HCT116 (cell line): ENCODE measurements at regions not wholly inside any gene's neighbourhood (a gene's known extent, or its start where the extent isn't known, plus 50 kb on each side); places are given as distances from the start of the nearest gene placed in this dataset.

ENCODE experiments used
- ATAC-seq: fragments of 200-7000 bp; cut with Tn5 transposase; 2 replicates; pipeline ENCODE4 v1.9.1; 2020; ENCODE audit warnings: mild to moderate bottlenecking, moderate library complexity
- BruUV-seq: library from RNA; stranded (reverse); fragments of 400-500 nt; replicated peaks from 2 replicates; lab custom pipeline; 2021; lab: Mats Ljungman, UMichigan
- CTCF ChIA-PET: fragments of 300-600 bp; sonication (Branson Sonifier 250); formaldehyde crosslinking; loops from one replicate; lab custom pipeline; 2021; ENCODE audit warnings: antibody characterized with exemption; lab: Charles Lee
- POLR2A ChIA-PET: fragments of 300-600, 350-600 bp; sonication (Branson Sonifier 250); formaldehyde crosslinking; loops from one replicate; lab custom pipeline; 2021; ENCODE audit warnings: antibody characterized with exemption; lab: Charles Lee
- RAD21 ChIA-PET, 2 experiments: fragments of 300-600 bp; sonication (Branson Sonifier 250); formaldehyde crosslinking; loops; one replicate each; lab custom pipeline; 2023; ENCODE audit warnings: low total read pairs in 2 of 2; ENCODE audit not compliant: uncharacterized antibody in 2 of 2, unreplicated experiment in 2 of 2, low non-redundant PET in 1 of 2; lab: Charles Lee
- DNase-seq: peaks from one replicate; pipeline ENCODE4 v3.0.0-alpha.2; 2010; ENCODE audit warnings: low read depth, low spot score
- H2AFZ ChIP-seq: fragments of 200-600 bp; shearing (Covaris generic), sonication (generic); 2 replicates; pipeline ENCODE4 v1.6.1; 2017; ENCODE audit warnings: low read depth, mixed run types, mixed read lengths, antibody characterized with exemption, low read length; ENCODE audit not compliant: poor library complexity, severe bottlenecking
- H3K27ac ChIP-seq: 2 replicates; pipeline ENCODE4 v1.5.1; 2012; ENCODE audit warnings: low read depth, low read length
- H3K27me3 ChIP-seq: fragments of 200-600 bp; sonication (generic); 2 replicates; pipeline ENCODE4 v1.6.1; 2016; ENCODE audit warnings: mixed run types, low read length, mixed read lengths; ENCODE audit not compliant: insufficient read depth
- H3K36me3 ChIP-seq, 2 experiments: fragments of 200-500 bp in 1 of 2; fragments of 200-600 bp in 1 of 2; sonication (Bioruptor generic) in 1 of 2; sonication (generic) in 1 of 2; 2 replicates each; pipeline versions ENCODE4 v1.5.1 to v1.6.1; 2014 to 2016; ENCODE audit warnings: low read length in 2 of 2, inconsistent platforms in 1 of 2, mixed read lengths in 1 of 2, mixed run types in 1 of 2; ENCODE audit not compliant: insufficient read depth in 2 of 2, control insufficient read depth in 1 of 2
- H3K4me1 ChIP-seq, 2 experiments: fragments of 200-600 bp in 1 of 2; sonication (generic) in 1 of 2; 2 replicates each; pipeline versions ENCODE4 v1.5.1 to v1.6.1; 2012 to 2017; ENCODE audit warnings: low read length in 2 of 2, inconsistent platforms in 1 of 2, mild to moderate bottlenecking in 1 of 2, mixed read lengths in 1 of 2, mixed run types in 1 of 2, moderate library complexity in 1 of 2; ENCODE audit not compliant: insufficient read depth in 2 of 2, control insufficient read depth in 1 of 2
- H3K4me2 ChIP-seq: fragments of 200-600 bp; sonication (generic); 2 replicates; pipeline ENCODE4 v1.6.1; 2017; ENCODE audit warnings: mixed run types, low read length, mixed read lengths
- H3K4me3 ChIP-seq, 2 experiments: fragments of 200-600 bp in 1 of 2; sonication (generic) in 1 of 2; replicated peaks in 1 of 2; 2 replicates each; pipeline ENCODE4 v1.5.1; 2011 to 2016; ENCODE audit warnings: low read length in 2 of 2, control low read depth in 1 of 2, low read depth in 1 of 2, mild to moderate bottlenecking in 1 of 2, mixed read lengths in 1 of 2, mixed run types in 1 of 2
- H3K79me2 ChIP-seq: fragments of 200-600 bp; sonication (generic); 2 replicates; pipeline ENCODE4 v1.6.1; 2017; ENCODE audit warnings: mild to moderate bottlenecking, mixed run types, low read length, moderate library complexity, mixed read lengths; ENCODE audit not compliant: insufficient read depth
- H3K9ac ChIP-seq: fragments of 200-600 bp; sonication (generic); 2 replicates; pipeline ENCODE4 v1.6.1; 2016; ENCODE audit warnings: low read length, mixed read lengths
- H3K9me2 ChIP-seq: fragments of 200-600 bp; sonication (generic), shearing (Covaris generic); 2 replicates; pipeline ENCODE4 v1.6.1; 2017; ENCODE audit warnings: mixed run types, mild to moderate bottlenecking, moderate library complexity; ENCODE audit not compliant: insufficient read depth
- H3K9me3 ChIP-seq, 2 experiments: fragments of 200-500 bp in 1 of 2; fragments of 200-600 bp in 1 of 2; sonication (Bioruptor generic) in 1 of 2; sonication (generic) in 1 of 2; 2 replicates each; pipeline ENCODE4 v1.6.1; 2014 to 2017; ENCODE audit warnings: low read length in 2 of 2, mixed read lengths in 2 of 2, inconsistent platforms in 1 of 2, low read depth in 1 of 2, mild to moderate bottlenecking in 1 of 2, mixed run types in 1 of 2, moderate library complexity in 1 of 2; ENCODE audit not compliant: control insufficient read depth in 1 of 2, insufficient read depth in 1 of 2
- H4K20me1 ChIP-seq: fragments of 200-600 bp; sonication (generic), shearing (Covaris generic); 2 replicates; pipeline ENCODE4 v1.6.1; 2017; ENCODE audit warnings: mixed run types, mild to moderate bottlenecking, moderate library complexity; ENCODE audit not compliant: insufficient read depth
- CBX3 ChIP-seq: IDR thresholded peaks from 2 replicates; pipeline ENCODE4 v1.6.1; 2012; ENCODE audit warnings: low read depth
- CEBPB ChIP-seq: IDR thresholded peaks from 2 replicates; pipeline ENCODE4 v1.6.1; 2012; ENCODE audit warnings: low read depth
- EGR1 ChIP-seq: IDR thresholded peaks from 2 replicates; pipeline ENCODE4 v1.6.1; 2012; ENCODE audit warnings: low read depth
- EZH2 ChIP-seq: fragments of 200-600 bp; sonication (generic); IDR thresholded peaks from 2 replicates; pipeline ENCODE4 v1.6.1; 2017; ENCODE audit warnings: antibody characterized with exemption, mixed run types
- EZH2phosphoT487 ChIP-seq: fragments of 200-600 bp; IDR thresholded peaks from 2 replicates; pipeline ENCODE4 v1.6.1; 2018; ENCODE audit warnings: antibody characterized with exemption, borderline replicate concordance
- RAD21 ChIP-seq: IDR thresholded peaks from 2 replicates; pipeline ENCODE4 v1.6.1; 2012; ENCODE audit warnings: low read depth, mild to moderate bottlenecking
- SP1 ChIP-seq: IDR thresholded peaks from 2 replicates; pipeline ENCODE4 v1.6.1; 2012; ENCODE audit warnings: low read depth
- SRF ChIP-seq: IDR thresholded peaks from 2 replicates; pipeline ENCODE4 v1.6.1; 2012; ENCODE audit warnings: low read depth
- TCF7L2 ChIP-seq: IDR thresholded peaks from 2 replicates; pipeline ENCODE4 v1.7.0; 2011; ENCODE audit warnings: borderline replicate concordance, inconsistent platforms; ENCODE audit not compliant: insufficient read depth, insufficient read length; ENCODE audit errors: extremely low read depth
- YY1 ChIP-seq: IDR thresholded peaks from 2 replicates; pipeline ENCODE4 v1.6.1; 2011; ENCODE audit warnings: low read length, low read depth, moderate library complexity, mild to moderate bottlenecking; ENCODE audit not compliant: insufficient replicate concordance; ENCODE audit errors: extremely low read depth
- ZBTB33 ChIP-seq: IDR thresholded peaks from 2 replicates; pipeline ENCODE4 v1.6.1; 2011; ENCODE audit warnings: mild to moderate bottlenecking, low read length, moderate library complexity; ENCODE audit not compliant: insufficient replicate concordance; ENCODE audit errors: extremely low read depth
- ZFX ChIP-seq: fragments of 450-650 bp; IDR thresholded peaks from 2 replicates; pipeline ENCODE4 v1.6.1; 2017
- ZNF274 ChIP-seq: fragments of 200-500 bp; sonication (Bioruptor generic); IDR thresholded peaks from 2 replicates; pipeline ENCODE4 v1.6.1; 2014; ENCODE audit warnings: mild to moderate bottlenecking, low read depth, low read length, inconsistent platforms
- intact Hi-C: fragments of 100-400 bp; cut with micrococcal nuclease; formaldehyde crosslinking; loops from 2 replicates; pipeline ENCODE4 v1.10.0; 2022
- TF ChIP-seq, protein P1 (sequence below): IDR thresholded peaks from 2 replicates; pipeline ENCODE4 v1.6.1; 2012; ENCODE audit warnings: low read depth
- TF ChIP-seq, protein P2 (sequence below), 3 experiments: fragments of 200-600 bp in 1 of 3; sonication (generic) in 1 of 3; IDR thresholded peaks in 2 of 3; conservative IDR thresholded peaks in 1 of 3; 2 replicates each; pipeline ENCODE4 v1.5.1; 2012 to 2017; ENCODE audit warnings: low read depth in 2 of 3, low read length in 2 of 3, antibody characterized with exemption in 1 of 3, borderline replicate concordance in 1 of 3, control low read depth in 1 of 3, mild to moderate bottlenecking in 1 of 3, mixed read lengths in 1 of 3, mixed run types in 1 of 3, moderate library complexity in 1 of 3; ENCODE audit not compliant: insufficient read depth in 1 of 3
- TF ChIP-seq, protein P3 (sequence below): IDR thresholded peaks from 2 replicates; pipeline ENCODE4 v1.6.1; 2012

DNA sequence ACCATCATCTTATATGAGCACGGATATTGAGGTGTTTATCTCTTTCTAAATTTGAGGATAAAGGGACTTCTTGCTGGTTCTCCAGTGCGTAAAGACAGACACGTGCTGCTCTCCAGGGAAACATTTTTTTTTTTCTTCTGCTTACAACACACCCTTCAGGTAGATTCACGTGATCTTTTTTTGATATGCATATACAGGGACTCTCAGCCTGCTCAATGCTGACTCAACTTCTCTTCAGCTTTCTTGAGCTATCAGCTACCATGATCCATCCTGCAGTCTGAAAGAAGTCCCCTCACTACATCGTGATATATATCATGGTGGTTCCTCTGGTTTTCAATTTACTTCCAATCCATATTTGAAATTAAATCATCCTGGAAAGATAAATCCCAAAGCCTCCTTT, 87.1 kb upstream of the SLITRK3 start:
- Histone ChIP-seq H3K4me2 (no peak overlapping the region), H3K27me3 (no peaks in the 10 kb centered on the region), H3K36me3 (no peaks in the 10 kb centered on the region), H3K79me2 (no peaks in the 10 kb centered on the region), H3K27ac (no peak overlapping the region), H2AFZ (no peak overlapping the region), H3K4me3 (no peak overlapping the region), H3K9ac (no peak overlapping the region), H3K9me2 (peaks cover 6% of the 10 kb centered on the region; the same call in 1 of the 2 replicates), H3K9me3 (no peaks in the 10 kb centered on the region), H4K20me1 (no peaks in the 10 kb centered on the region), H3K4me1 (no peaks in the 10 kb centered on the region)
- DNase-seq (no peak), ATAC-seq (no peak)
- intact Hi-C loops, result no loop called here
- CTCF ChIA-PET, result no interaction called here
- POLR2A ChIA-PET, result no interaction called here
- TF ChIP-seq, protein P1, sequence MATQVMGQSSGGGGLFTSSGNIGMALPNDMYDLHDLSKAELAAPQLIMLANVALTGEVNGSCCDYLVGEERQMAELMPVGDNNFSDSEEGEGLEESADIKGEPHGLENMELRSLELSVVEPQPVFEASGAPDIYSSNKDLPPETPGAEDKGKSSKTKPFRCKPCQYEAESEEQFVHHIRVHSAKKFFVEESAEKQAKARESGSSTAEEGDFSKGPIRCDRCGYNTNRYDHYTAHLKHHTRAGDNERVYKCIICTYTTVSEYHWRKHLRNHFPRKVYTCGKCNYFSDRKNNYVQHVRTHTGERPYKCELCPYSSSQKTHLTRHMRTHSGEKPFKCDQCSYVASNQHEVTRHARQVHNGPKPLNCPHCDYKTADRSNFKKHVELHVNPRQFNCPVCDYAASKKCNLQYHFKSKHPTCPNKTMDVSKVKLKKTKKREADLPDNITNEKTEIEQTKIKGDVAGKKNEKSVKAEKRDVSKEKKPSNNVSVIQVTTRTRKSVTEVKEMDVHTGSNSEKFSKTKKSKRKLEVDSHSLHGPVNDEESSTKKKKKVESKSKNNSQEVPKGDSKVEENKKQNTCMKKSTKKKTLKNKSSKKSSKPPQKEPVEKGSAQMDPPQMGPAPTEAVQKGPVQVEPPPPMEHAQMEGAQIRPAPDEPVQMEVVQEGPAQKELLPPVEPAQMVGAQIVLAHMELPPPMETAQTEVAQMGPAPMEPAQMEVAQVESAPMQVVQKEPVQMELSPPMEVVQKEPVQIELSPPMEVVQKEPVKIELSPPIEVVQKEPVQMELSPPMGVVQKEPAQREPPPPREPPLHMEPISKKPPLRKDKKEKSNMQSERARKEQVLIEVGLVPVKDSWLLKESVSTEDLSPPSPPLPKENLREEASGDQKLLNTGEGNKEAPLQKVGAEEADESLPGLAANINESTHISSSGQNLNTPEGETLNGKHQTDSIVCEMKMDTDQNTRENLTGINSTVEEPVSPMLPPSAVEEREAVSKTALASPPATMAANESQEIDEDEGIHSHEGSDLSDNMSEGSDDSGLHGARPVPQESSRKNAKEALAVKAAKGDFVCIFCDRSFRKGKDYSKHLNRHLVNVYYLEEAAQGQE, result no peak
- no peak for TF ChIP-seq ZNF274
- TF ChIP-seq, protein P2, sequence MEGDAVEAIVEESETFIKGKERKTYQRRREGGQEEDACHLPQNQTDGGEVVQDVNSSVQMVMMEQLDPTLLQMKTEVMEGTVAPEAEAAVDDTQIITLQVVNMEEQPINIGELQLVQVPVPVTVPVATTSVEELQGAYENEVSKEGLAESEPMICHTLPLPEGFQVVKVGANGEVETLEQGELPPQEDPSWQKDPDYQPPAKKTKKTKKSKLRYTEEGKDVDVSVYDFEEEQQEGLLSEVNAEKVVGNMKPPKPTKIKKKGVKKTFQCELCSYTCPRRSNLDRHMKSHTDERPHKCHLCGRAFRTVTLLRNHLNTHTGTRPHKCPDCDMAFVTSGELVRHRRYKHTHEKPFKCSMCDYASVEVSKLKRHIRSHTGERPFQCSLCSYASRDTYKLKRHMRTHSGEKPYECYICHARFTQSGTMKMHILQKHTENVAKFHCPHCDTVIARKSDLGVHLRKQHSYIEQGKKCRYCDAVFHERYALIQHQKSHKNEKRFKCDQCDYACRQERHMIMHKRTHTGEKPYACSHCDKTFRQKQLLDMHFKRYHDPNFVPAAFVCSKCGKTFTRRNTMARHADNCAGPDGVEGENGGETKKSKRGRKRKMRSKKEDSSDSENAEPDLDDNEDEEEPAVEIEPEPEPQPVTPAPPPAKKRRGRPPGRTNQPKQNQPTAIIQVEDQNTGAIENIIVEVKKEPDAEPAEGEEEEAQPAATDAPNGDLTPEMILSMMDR (IDR thresholded peaks at IDR 0.05 in 2 of 3, conservative IDR thresholded peaks at IDR 0.05 in 1 of 3; ENCODE audit: borderline replicate concordance in 1 of 3, insufficient read depth in 1 of 3, low read depth in 2 of 3, low read length in 2 of 3), result no peak
- TF ChIP-seq YY1, result no peak
- TF ChIP-seq TCF7L2, result no peak
- no peak for TF ChIP-seq CEBPB
- no peak for TF ChIP-seq SP1
- no peak for TF ChIP-seq CBX3
- no peak for TF ChIP-seq RAD21
- TF ChIP-seq, protein P3, sequence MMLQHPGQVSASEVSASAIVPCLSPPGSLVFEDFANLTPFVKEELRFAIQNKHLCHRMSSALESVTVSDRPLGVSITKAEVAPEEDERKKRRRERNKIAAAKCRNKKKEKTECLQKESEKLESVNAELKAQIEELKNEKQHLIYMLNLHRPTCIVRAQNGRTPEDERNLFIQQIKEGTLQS, result no peak
- TF ChIP-seq EGR1, result no peak
- TF ChIP-seq ZFX, result no peak
- no peak for TF ChIP-seq ZBTB33
- no peak for TF ChIP-seq EZH2phosphoT487
- no peak for TF ChIP-seq EZH2
- no peak for TF ChIP-seq SRF
- RAD21 ChIA-PET, result no interaction called here
- no TSS peak for BruUV-seq
